DND-41 (cell line): ENCODE measurements at regions not wholly inside any gene's neighbourhood (a gene's known extent, or its start where the extent isn't known, plus 50 kb on each side); places are given as distances from the start of the nearest gene placed in this dataset.

ENCODE experiments used
- ATAC-seq: fragments of 200-7000 bp; cut with Tn5 transposase; 3 replicates; pipeline ENCODE4 v1.9.1; 2021; ENCODE audit warnings: low read depth; ENCODE audit not compliant: insufficient read depth
- DNase-seq: peaks from one replicate; pipeline ENCODE4 v3.0.0-alpha.2; 2020
- H2AFZ ChIP-seq: 2 replicates; pipeline ENCODE4 v1.6.0; 2012; ENCODE audit warnings: low read depth, low read length
- H3K27ac ChIP-seq: 2 replicates; pipeline ENCODE4 v1.5.1; 2012; ENCODE audit warnings: low read length, inconsistent platforms
- H3K27me3 ChIP-seq: fragments of 200-600 bp; sonication (generic); 2 replicates; pipeline ENCODE4 v1.6.0; 2012; ENCODE audit warnings: low read length, mild to moderate bottlenecking, inconsistent platforms; ENCODE audit not compliant: insufficient read depth, poor library complexity
- H3K36me3 ChIP-seq: 2 replicates; pipeline ENCODE4 v1.5.1; 2012; ENCODE audit warnings: low read length, inconsistent platforms; ENCODE audit not compliant: insufficient read depth
- H3K4me1 ChIP-seq: 2 replicates; pipeline ENCODE4 v1.5.1; 2012; ENCODE audit warnings: mild to moderate bottlenecking, low read length; ENCODE audit not compliant: insufficient read depth
- H3K4me2 ChIP-seq: 2 replicates; pipeline ENCODE4 v1.6.0; 2012; ENCODE audit warnings: mild to moderate bottlenecking, moderate library complexity, low read length, inconsistent platforms; ENCODE audit not compliant: insufficient read depth
- H3K4me3 ChIP-seq, 2 experiments: fragments of 200-600 bp in 1 of 2; shearing (Covaris generic) in 1 of 2; 2 replicates each; pipeline ENCODE4 v1.5.1; 2012 to 2016; ENCODE audit warnings: inconsistent platforms in 2 of 2, low read length in 2 of 2, mild to moderate bottlenecking in 2 of 2, low read depth in 1 of 2, moderate library complexity in 1 of 2
- H3K79me2 ChIP-seq: 2 replicates; pipeline ENCODE4 v1.6.0; 2012; ENCODE audit warnings: low read length, inconsistent platforms; ENCODE audit not compliant: insufficient read depth
- H3K9ac ChIP-seq: 2 replicates; pipeline ENCODE4 v1.6.0; 2012; ENCODE audit warnings: low read depth, mild to moderate bottlenecking, inconsistent platforms, low read length, moderate library complexity
- H3K9me3 ChIP-seq: 2 replicates; pipeline ENCODE4 v1.5.1; 2012; ENCODE audit warnings: low read length, moderate library complexity, mild to moderate bottlenecking, inconsistent platforms; ENCODE audit not compliant: insufficient read depth, severe bottlenecking
- H4K20me1 ChIP-seq: 2 replicates; pipeline ENCODE4 v1.6.0; 2012; ENCODE audit warnings: low read length; ENCODE audit not compliant: insufficient read depth
- EZH2 ChIP-seq: IDR thresholded peaks from 3 replicates; pipeline ENCODE4 v1.6.1; 2012; ENCODE audit warnings: borderline replicate concordance, low read depth, mild to moderate bottlenecking, moderate library complexity, low read length, inconsistent platforms; ENCODE audit not compliant: severe bottlenecking
- TF ChIP-seq, protein P1 (sequence below): IDR thresholded peaks from 2 replicates; pipeline ENCODE4 v1.5.1; 2012; ENCODE audit warnings: borderline replicate concordance, low read length, moderate library complexity, mild to moderate bottlenecking; ENCODE audit not compliant: poor library complexity, severe bottlenecking; ENCODE audit errors: extremely low read depth

DNA sequence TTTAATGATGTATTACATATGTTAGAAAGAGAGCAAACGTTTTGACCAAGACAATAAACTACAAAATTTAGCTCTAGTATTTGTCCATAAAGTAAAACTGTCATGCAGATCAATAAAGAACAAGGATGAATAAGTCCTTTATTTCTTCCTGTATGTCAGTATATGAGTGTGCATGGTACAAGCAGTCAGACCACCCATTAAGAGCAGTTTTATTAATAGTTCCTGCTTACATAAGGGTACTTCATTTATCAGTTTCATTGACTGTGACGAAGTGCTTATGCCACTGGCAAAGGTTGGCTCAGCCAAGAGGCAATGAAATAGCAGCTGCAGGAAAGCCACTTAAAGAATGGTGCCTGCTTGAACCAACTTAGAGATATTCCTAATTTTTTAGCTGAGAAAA, 913.0 kb upstream of the CNTN5 start:
- Histone ChIP-seq H3K4me2 (no peak overlapping the region), H3K36me3 (no peaks in the 10 kb centered on the region), H3K27me3 (no peaks in the 10 kb centered on the region), H4K20me1 (no peaks in the 10 kb centered on the region), H3K4me3 (no peak overlapping the region), H3K79me2 (no peaks in the 10 kb centered on the region), H3K9ac (no peak overlapping the region), H3K9me3 (no peaks in the 10 kb centered on the region), H3K27ac (no peak overlapping the region), H2AFZ (no peak overlapping the region), H3K4me1 (no peaks in the 10 kb centered on the region)
- ATAC-seq (no peak), DNase-seq (no peak)
- TF ChIP-seq, protein P1, sequence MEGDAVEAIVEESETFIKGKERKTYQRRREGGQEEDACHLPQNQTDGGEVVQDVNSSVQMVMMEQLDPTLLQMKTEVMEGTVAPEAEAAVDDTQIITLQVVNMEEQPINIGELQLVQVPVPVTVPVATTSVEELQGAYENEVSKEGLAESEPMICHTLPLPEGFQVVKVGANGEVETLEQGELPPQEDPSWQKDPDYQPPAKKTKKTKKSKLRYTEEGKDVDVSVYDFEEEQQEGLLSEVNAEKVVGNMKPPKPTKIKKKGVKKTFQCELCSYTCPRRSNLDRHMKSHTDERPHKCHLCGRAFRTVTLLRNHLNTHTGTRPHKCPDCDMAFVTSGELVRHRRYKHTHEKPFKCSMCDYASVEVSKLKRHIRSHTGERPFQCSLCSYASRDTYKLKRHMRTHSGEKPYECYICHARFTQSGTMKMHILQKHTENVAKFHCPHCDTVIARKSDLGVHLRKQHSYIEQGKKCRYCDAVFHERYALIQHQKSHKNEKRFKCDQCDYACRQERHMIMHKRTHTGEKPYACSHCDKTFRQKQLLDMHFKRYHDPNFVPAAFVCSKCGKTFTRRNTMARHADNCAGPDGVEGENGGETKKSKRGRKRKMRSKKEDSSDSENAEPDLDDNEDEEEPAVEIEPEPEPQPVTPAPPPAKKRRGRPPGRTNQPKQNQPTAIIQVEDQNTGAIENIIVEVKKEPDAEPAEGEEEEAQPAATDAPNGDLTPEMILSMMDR = no peak
- TF ChIP-seq EZH2 = no peak

DNA sequence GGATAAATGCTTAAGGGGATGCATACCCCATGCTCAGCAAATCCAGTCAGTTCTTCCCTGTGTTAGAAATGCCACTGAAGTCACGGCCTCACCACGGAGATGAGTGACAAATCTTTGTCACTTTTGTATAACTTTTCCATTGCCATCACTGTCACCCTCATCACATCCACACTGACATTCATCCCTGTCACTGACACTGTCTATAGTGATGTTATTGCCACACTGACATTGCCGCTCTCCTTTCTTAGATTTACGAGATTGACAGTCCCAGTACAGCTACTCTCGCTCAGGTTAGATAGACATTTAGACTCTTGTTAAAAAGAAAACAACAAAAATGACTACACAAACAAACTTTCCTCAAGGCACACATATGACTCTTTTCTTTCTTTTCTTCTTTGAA, 910.7 kb upstream of the CNTN5 start:
- Histone ChIP-seq H3K4me3 (no peak overlapping the region), H3K9me3 (no peaks in the 10 kb centered on the region), H3K9ac (no peak overlapping the region), H4K20me1 (no peaks in the 10 kb centered on the region), H3K79me2 (no peaks in the 10 kb centered on the region), H3K4me1 (no peaks in the 10 kb centered on the region), H3K4me2 (no peak overlapping the region), H3K36me3 (no peaks in the 10 kb centered on the region), H3K27me3 (no peaks in the 10 kb centered on the region), H3K27ac (no peak overlapping the region), H2AFZ (no peak overlapping the region)
- no peak for TF ChIP-seq EZH2
- TF ChIP-seq, protein P1 = no peak
- no peak for ATAC-seq
- no peak for DNase-seq

DNA sequence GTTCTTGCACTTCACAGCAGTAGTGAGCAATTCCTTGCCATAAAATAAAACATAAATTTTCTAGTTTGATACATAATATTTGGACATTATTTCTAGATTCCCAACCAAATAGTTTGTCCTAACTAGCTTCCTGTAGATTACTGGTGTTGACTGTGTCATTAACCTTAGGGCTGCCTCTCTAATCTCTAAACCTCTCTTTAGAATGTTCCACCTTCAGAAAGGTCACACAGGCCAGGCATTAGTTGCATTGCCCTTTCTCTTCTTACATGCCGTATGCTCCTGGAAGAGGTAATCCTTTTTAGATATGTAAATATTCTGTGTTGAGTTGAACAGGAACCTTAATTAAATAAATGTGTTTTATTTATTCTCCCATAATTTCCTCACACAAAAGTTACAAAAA, 904.9 kb upstream of the CNTN5 start:
- Histone ChIP-seq H3K4me1 (no peaks in the 10 kb centered on the region), H3K27ac (no peak overlapping the region), H3K4me3 (no peak overlapping the region), H3K9me3 (no peaks in the 10 kb centered on the region), H3K36me3 (no peaks in the 10 kb centered on the region), H2AFZ (no peak overlapping the region), H3K27me3 (no peaks in the 10 kb centered on the region), H3K9ac (no peak overlapping the region), H3K4me2 (no peak overlapping the region), H4K20me1 (no peaks in the 10 kb centered on the region), H3K79me2 (no peaks in the 10 kb centered on the region)
- TF ChIP-seq, protein P1 = no peak
- TF ChIP-seq EZH2 = no peak
- no peak for ATAC-seq
- no peak for DNase-seq

DNA sequence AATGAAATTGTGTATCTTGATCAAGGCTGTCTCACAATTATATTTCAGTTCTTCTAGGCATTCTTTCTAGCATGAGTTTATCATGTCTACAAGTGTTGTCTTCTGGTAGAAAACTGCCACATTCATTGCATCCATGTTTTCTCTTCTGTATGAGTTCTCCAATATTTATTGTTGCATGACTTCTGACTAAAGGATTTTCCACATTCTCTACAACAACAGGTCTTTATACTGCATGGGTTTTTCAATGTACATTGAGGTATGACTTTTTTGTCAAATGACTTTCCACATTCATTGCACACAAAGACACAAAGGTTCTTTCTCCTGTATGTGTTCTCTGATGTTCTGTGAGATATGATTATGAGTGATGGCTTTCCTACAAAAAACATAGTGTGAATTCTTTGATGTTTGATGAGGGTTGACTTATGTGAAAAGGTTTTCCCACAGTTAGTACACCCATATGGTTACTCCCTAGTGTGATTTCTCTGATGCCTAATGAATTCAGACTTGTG, 890.6 kb upstream of the CNTN5 start:
- H2AFZ ChIP-seq = no peak overlapping the region
- DNase-seq = no peak
- no peaks in the 10 kb centered on the region for H3K36me3 ChIP-seq
- no peaks in the 10 kb centered on the region for H3K27me3 ChIP-seq
- H3K9ac ChIP-seq = no peak overlapping the region
- no peaks in the 10 kb centered on the region for H3K4me1 ChIP-seq
- H3K4me3 ChIP-seq = no peak overlapping the region
- H3K9me3 ChIP-seq = no peaks in the 10 kb centered on the region
- H3K4me2 ChIP-seq = no peak overlapping the region
- TF ChIP-seq EZH2 = no peak
- TF ChIP-seq, protein P1 = no peak
- H4K20me1 ChIP-seq = no peaks in the 10 kb centered on the region
- H3K27ac ChIP-seq = no peak overlapping the region
- H3K79me2 ChIP-seq = no peaks in the 10 kb centered on the region
- ATAC-seq = no peak
